ENCODE measurements at regions not wholly inside any gene's neighbourhood (a gene's known extent, or its start where the extent isn't known, plus 50 kb on each side); places are given as distances from the start of the nearest gene placed in this dataset.

- no peak overlapping the region for H3K9ac ChIP-seq (ENCODE audit: extremely low read depth, insufficient read length, low read length)
- peaks cover 8 to 12% of the 10 kb centered on the region in 2 experiments for H3K4me1 Mint-ChIP-seq
- no peak overlapping the region for H2BK20ac ChIP-seq (ENCODE audit: low read depth, low read length, poor library complexity, severe bottlenecking)
- H2BK12ac ChIP-seq (ENCODE audit: insufficient read length, low read depth, low read length): no peak overlapping the region
- no peak overlapping the region for H3K56ac ChIP-seq (ENCODE audit: insufficient read length, low read depth, low read length)
- H3K36me3 Mint-ChIP-seq (ENCODE audit: insufficient read depth in 1 of 3, low read depth in 3 of 3): peaks cover 0 to 4% (median 0%) of the 10 kb centered on the region in 3 experiments; a peak in 3 of 7 replicates
- no peak overlapping the region for H3K18ac ChIP-seq (ENCODE audit: insufficient read length, low read depth, low read length)
- peaks cover 0 to 3% of the 10 kb centered on the region in 2 experiments; a peak in 2 of 5 replicates for H3K9me3 Mint-ChIP-seq
- no peak overlapping the region for H2AK5ac ChIP-seq (ENCODE audit: insufficient read length, low read length)
- no peak overlapping the region for H2BK15ac ChIP-seq (ENCODE audit: low read depth, low read length)
- H3K27ac ChIP-seq (ENCODE audit: insufficient read length, low read depth, low read length): no peak overlapping the region
- H3K4ac ChIP-seq (ENCODE audit: low read depth, low read length): no peak overlapping the region
- no peak overlapping the region for H2BK120ac ChIP-seq (ENCODE audit: low read depth, low read length, poor library complexity, severe bottlenecking)
- H3K4me2 ChIP-seq (ENCODE audit: insufficient read depth, insufficient read length, low read length): no peak overlapping the region
- no peak overlapping the region for H3K23ac ChIP-seq (ENCODE audit: insufficient read length, low read depth, low read length)
- H3K14ac ChIP-seq (ENCODE audit: insufficient read depth, low read length): no peak overlapping the region
- H3K27me3 ChIP-seq (ENCODE audit: insufficient read depth, low read length): no peaks in the 10 kb centered on the region
- DNase-seq: no peak
- H3K4me1 ChIP-seq (ENCODE audit: insufficient read depth, low read length): no peaks in the 10 kb centered on the region; the same call in 1 of the 2 replicates
- no peaks in the 10 kb centered on the region for H3K9me3 ChIP-seq (ENCODE audit: control insufficient read depth, low read depth, low read length)
- WGBS (ENCODE audit: extremely low coverage, insufficient read length, low lambda C conversion rate): no CpG with 5 or more reads among the region's 1 CpG
- H3K4me3 Mint-ChIP-seq: no peak overlapping the region
- no peaks in the 10 kb centered on the region for H4K20me1 ChIP-seq (ENCODE audit: control insufficient read depth, insufficient read depth, insufficient read length)
- H3T11ph ChIP-seq (ENCODE audit: low read length): no peak overlapping the region
- H2AFZ ChIP-seq (ENCODE audit: low read length): no peak overlapping the region
- no peak overlapping the region for H4K5ac ChIP-seq (ENCODE audit: insufficient read length, low read depth, low read length)
- no peak overlapping the region for H3K27ac Mint-ChIP-seq
- no peak overlapping the region for H2BK5ac ChIP-seq (ENCODE audit: insufficient read length, low read length)
- no peaks in the 10 kb centered on the region for H3K79me1 ChIP-seq (ENCODE audit: insufficient read depth, low read depth, low read length, poor library complexity, severe bottlenecking)
- no peak for TF ChIP-seq CTCF (conservative IDR thresholded peaks at IDR 0.05)
- H3K79me2 ChIP-seq (ENCODE audit: insufficient read depth, low read length): no peaks in the 10 kb centered on the region
- H3K23me2 ChIP-seq (ENCODE audit: insufficient read length, low read depth, low read length, poor library complexity, severe bottlenecking): no peaks in the 10 kb centered on the region
- no peak overlapping the region for H4K8ac ChIP-seq (replicated peaks; ENCODE audit: insufficient read length, low read depth, low read length)
- H3K27me3 Mint-ChIP-seq (ENCODE audit: low read depth): no peaks in the 10 kb centered on the region
- H4K91ac ChIP-seq (ENCODE audit: insufficient read length, low read depth, low read length): no peak overlapping the region
Measured at GRCh38 chr5:13063088-13063487, 881.4 kb downstream of the DNAH5 start.
